Stimulated activated naive CD4-positive, alpha-beta T cell treated with Interleukin-2 at 50 U/mL for 16 hours (primary cell): ENCODE measurements at regions not wholly inside any gene's neighbourhood (a gene's known extent, or its start where the extent isn't known, plus 50 kb on each side); places are given as distances from the start of the nearest gene placed in this dataset.
"Not testable (repeated sequence)": the region's sequence is repeated elsewhere in the genome, so short reads cannot be mapped to it uniquely, and the experiment has no call there.

ENCODE experiments used
- DNase-seq: peaks from one replicate; lab custom pipeline; 2025; lab: John Stamatoyannopoulos, UW

GRCh38 chr5:99308131-99308530 is 379.3 kb upstream of the CHD1 start:
- DNase-seq, result no peak

DNA sequence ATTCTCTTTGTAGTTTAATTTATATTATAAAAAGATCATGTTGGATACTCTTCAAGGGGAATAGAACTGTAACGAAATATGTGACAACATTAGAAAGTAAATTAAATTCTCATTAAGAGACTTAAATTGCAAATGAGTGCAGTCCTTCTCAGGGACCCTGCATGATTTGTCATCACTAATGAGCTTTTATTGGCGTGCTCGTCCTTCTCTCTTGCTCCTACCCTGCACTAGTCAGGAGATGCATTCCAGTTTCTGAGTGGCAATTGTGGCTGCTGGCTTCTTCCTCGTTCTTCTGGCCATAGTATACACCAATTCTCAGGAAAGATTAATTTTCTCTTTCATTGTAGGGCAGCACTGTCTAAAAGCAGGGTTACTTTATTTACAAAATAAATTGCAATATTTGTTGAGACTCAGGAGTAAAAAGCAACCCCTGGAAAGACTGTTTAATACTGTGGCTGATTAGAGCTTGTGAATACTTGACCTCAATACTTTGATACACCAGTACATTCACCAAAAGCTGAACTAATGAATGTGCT is 376.3 kb upstream of the CHD1 start:
- no peak for DNase-seq

- no peak for DNase-seq
These were observed 356.8 kb upstream of the CHD1 start for GRCh38 chr5:99285606-99286005.

GRCh38 chr5:99275128-99275527 is 346.3 kb upstream of the CHD1 start:
- no peak for DNase-seq

GRCh38 chr5:99272576-99272975 is 343.8 kb upstream of the CHD1 start:
- no peak for DNase-seq

DNA sequence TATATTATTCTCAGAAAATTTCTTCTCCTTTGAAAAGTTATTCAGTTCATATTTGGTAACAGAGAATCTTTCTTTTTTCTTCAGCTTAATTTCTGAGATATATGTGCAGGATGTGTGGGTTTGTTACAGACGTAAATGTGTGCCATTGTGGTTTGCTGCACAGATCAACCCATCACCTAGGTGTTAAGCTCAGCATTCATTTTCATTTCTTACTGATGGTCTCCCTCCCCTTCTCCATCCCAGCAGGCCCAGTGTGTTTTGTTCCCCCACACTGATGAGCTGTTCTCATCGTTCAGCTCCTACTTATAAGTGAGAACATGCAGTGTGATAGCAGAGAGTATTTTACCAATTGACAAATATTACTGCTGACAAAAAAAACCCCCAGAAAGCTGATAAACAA is 330.0 kb upstream of the CHD1 start:
- no peak for DNase-seq

DNA sequence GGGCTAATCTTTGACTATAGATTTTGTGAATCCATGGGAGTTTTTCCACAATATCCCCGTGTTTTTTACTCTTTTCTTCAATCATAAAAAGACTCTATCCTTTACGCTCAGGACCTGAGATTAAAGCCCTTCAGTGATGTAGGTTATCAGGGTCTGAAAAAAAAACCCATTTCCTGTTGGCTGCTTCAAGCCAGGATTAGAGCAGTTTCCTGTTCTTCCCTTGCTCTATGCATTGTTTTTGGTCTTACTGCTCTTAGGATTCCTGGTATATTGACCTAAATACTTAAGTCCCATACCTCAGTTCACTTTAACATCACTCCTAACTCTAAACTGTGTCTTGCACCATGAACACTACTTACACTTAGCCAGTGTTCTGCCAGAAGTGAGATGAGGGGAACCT is 319.3 kb upstream of the CHD1 start:
- DNase-seq, result no peak

GRCh38 chr5:99247346-99247745 is 318.5 kb upstream of the CHD1 start:
- no peak for DNase-seq

DNA sequence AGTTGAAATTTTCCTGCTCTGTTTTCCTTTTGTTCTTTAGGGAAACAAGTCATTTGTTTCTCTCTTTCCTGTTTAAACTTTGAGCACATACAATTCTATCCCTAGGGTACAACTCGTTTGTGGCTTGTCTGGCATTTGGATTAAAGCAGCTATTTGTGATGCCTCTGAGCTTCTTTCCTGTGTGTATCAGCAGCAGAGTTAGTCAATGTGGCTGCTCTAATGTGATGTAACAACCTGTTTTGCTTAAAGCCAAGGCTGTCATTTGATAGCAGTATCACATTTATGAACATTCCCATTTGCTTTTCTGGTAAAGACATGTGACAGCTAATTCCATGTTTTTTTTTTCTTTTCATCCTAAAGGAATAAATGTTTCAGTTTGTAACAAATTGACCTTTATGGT is 314.3 kb upstream of the CHD1 start:
- no peak for DNase-seq

GRCh38 chr5:99239826-99240360 is 311.1 kb upstream of the CHD1 start:
- DNase-seq, result no peak

DNA sequence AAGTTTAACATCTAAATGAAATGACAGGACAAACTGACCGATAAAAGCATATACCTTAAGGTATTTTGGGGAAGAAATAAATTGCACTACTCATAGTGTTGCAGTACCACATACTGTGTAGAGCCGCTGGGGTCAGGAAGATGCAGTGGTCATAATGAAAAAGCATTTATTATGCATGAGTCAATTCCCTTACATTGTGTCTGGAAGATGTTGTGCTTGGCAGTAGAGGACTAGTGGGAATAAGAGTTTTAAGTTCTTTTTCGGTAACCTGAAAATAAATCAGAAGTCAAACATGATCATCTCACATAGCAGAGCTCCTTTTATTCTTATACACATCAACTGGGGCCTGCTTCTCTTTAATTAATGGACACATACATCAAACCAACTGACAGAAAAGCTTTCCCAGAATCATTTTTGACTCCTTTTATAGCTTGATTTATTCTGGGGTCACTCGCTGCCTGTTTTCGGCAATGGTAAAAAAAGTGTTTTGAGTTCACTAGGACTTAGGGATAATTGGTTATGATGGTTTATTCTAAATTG is 262.5 kb upstream of the CHD1 start:
- DNase-seq, result no peak

- no peak for DNase-seq
These were observed 258.8 kb upstream of the CHD1 start for GRCh38 chr5:99187611-99188010.

DNA sequence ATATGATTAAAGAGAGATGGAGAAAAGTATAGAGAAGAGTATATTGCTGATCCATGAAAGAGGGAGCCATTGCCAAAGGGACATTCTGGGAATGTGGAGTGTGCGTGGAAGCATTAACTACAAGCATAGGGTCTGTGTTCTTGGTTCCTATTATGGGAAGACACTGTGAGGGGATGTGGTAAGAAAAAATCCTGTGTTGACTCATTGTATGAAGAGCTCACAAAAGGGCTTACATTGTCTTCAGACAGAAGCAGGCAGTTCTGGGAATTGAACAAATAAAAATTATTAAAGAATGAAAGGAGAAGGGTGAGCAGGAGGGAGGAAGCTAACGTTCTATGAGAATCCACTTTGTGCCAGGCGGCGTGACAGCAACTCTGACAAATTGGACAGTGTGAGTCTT is 250.4 kb upstream of the CHD1 start:
- DNase-seq, result no peak

DNA sequence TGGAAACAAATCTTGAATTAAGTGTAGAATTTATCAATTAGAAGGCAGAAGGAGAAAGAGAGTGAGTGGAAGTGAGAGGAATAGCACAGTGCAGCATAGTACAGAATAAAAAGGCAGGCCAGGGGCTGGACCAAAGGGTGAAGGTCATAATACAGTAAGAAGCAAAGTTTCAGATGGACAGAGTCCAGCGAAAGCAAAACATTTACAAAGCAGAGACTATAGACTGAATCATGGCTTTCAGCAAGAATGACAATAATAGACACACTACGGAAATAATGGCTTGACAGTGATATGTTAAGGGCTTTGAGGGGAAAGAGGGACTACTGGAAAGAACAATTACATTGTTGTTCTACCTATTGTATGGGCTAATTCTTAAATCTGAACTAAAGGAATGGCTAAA is 249.0 kb upstream of the CHD1 start:
- no peak for DNase-seq

GRCh38 chr5:99176186-99176585 is 247.4 kb upstream of the CHD1 start:
- no peak for DNase-seq

DNA sequence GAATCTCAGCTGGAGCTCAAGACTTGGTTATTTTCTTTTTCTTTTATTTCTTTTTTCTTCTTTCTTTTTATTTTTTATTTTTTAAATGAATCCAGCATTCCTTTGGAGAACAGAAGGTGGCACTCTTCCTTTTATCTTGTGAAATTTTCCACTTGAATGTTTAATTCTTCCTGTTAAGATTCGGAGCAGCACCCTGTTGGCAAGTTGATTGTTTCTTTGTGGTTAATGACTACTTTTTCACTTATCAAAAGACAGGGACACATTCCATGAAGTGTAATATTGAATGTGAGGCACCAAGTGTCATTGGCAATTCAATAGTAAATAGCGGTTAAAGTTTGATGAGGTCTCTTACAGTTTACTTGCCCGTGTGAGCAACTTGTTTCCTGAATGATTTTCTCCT is 240.5 kb upstream of the CHD1 start:
- no peak for DNase-seq

DNA sequence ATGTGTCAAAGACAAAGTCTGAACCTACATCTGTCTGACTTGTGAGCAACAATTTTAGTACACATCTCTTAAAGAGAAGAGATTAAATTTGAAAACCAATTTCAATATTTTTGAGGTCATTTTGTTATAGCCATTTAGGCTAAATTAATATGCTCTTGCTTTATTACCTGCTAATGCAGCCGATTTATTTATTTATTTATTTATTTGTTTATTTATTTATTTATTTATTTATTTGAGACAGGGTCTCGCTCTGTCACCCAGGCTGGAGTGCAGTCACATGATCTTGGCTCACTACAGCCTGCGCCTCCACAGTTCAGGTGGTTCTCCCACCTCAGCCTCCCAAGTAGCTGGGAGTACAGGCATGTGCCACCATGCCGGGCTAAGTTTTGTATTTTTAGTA is 232.7 kb upstream of the CHD1 start:
- not testable (repeated sequence) for DNase-seq

GRCh38 chr5:99156688-99157087 is 227.9 kb upstream of the CHD1 start:
- DNase-seq, result no peak

DNA sequence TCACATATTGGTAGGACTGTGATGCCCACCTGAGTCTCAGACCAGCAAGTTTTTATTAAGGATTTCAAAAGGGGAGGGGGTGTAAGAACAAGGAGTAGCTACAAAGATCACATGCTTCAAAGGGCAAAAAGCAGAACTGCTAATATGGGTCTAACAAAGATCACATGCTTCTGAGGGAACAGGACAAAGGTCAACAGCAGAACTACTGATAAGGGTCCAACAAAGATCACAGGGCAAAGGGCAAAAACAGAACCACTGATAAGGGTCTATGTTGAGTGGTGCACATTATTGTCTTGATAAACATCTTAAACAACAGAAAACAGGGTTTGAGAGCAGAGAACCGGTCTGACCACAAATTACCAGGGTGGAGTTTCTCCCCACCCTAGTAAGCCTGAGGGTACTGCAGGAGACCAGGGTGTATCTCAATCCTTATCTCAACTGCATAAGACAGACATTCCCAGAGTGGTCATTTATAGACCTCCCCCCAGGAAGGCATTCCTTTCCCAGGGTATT is 214.5 kb upstream of the CHD1 start:
- DNase-seq, result not testable (repeated sequence)

DNA sequence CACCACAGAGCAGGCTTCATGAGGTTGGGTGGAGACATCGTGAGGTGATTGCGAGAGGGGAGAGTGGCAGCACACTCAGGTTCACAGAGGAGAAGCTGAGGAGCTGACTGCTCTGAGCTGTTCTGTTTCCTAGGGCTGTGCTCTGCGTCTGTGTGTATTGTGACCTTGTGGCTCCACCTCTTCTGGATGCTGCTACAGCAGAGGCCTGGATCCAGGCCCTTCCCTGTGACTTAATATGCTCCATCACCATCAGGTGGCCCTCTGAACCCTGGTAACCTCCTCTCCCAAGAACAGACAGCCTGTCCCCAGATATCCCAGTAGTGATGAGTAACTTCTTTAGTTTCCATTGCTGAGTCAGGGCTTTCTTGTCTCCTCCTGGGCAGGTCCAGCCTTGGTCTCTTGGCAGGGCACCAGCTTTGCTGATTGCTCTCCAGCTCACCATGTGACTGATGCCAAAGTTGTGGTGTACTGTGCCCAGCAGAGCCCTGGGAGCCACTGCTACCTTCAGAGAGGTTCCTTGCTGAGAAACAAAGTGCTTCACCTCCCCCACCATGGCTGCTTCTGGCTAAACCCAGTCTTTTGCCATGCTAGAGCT is 212.8 kb upstream of the CHD1 start:
- DNase-seq, result no peak

DNA sequence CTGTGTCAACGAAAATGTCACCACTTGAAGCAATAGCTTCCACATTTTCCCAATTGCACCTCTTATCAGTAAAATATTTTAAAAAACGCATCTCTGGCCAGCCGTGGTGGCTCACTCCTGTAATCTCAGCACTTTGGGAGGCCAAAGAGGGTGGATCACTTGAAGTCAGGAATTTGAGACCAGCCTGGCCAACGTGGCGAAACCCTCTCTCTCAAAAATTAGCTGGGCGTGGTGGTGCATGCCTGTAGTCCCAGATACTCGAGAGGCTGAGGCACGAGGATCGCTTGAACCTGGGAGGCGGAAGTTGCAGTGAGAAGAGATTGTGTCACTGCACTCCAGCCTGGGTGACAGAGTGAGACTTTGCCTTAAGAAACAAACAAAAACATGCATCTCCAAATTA is 210.1 kb upstream of the CHD1 start:
- DNase-seq, result no peak

GRCh38 chr5:99133921-99134320 is 205.1 kb upstream of the CHD1 start:
- no peak for DNase-seq

GRCh38 chr5:99129768-99130501 is 201.1 kb upstream of the CHD1 start:
- no peak for DNase-seq
